ENCODE measurements at regions not wholly inside any gene's neighbourhood (a gene's known extent, or its start where the extent isn't known, plus 50 kb on each side); places are given as distances from the start of the nearest gene placed in this dataset.

DNA sequence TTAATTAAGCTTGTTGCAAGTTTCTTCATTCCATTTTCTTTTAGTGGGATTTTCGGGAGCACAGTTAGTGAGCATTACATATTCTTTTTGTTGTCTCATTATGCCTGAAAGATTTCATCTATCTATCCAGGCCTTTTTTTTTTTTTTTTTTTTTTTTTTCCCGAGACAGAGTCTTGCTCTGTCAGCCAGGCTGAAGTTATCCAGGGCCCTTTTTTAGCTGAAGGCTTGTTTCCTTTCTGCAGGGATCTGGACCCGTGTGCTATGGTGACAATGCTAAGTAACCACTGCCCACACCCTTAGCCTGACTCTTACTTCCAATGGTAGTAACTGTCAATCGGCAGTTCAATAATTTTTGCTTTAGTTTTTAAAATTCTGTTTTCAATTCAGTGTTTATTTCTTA, 190.8 kb upstream of the MTPN start:
- no peaks in the 10 kb centered on the region for H3K4me1 Mint-ChIP-seq
- H3K9me3 Mint-ChIP-seq: peaks cover 2% of the 10 kb centered on the region
- no peak overlapping the region for H3K27ac Mint-ChIP-seq
- no peak for DNase-seq
- ChIA-PET CTCF (no interaction called here), POLR2A (no interaction called here)
- no peak overlapping the region for H3K4me3 Mint-ChIP-seq
- H3K27me3 Mint-ChIP-seq: no peaks in the 10 kb centered on the region
- no peaks in the 10 kb centered on the region for H3K36me3 Mint-ChIP-seq (ENCODE audit: low read depth)

DNA sequence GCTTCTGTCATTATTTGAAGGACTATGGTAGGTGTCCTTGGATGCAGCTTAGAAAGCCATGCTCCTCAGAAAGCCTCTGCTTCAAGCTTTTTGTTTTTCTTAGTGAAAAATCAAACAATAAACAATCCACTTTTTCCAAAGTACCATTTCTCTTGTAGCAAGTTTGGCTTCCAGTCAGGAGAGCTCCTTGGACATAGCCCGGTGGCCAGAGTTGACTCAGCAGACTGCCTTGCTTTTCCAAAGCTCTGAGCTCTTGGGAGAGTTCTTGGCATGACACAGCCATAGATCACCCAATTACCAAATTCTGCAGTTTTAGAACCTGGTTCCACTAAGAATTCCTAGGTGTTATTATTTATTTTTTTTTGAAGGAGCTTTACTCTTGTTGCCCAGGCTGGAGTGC, 189.4 kb upstream of the MTPN start:
- ChIA-PET CTCF (no interaction called here), POLR2A (interaction anchor here (0.7 kb wide), 1 partner anchor 173 kb away, joined by 4 read pairs; no protein-coding TSS in a partner anchor)
- no peaks in the 10 kb centered on the region for H3K27me3 Mint-ChIP-seq
- H3K36me3 Mint-ChIP-seq (ENCODE audit: low read depth): no peaks in the 10 kb centered on the region
- H3K9me3 Mint-ChIP-seq: peaks cover 4% of the 10 kb centered on the region
- no peaks in the 10 kb centered on the region for H3K4me1 Mint-ChIP-seq
- H3K4me3 Mint-ChIP-seq: no peak overlapping the region
- DNase-seq: no peak
- H3K27ac Mint-ChIP-seq: no peak overlapping the region

DNA sequence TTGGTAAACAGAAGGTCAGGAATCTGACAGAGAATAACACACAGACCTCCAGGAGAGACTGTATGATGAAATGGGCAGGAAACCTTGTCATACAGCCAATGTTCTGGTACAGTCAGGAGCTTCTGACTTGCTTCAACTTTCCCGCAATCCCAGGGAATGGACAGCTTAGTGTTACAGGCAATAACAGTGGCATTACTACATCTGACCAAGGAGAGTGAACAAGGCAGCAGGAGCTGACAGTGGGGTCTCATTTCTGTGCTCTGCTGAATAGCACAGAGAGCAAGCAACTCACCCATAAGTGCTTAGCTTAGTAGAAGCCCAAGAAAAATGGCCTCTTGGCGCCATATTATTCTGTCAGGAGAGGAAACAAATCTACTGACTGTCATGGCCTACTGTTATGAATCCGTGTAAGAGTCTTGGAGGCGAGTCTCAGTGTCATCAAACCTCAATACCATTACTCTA, 186.2 kb upstream of the MTPN start:
- ChIA-PET CTCF (no interaction called here), POLR2A (no interaction called here)
- DNase-seq: no peak
- Mint-ChIP-seq H3K36me3 (ENCODE audit: low read depth) (no peaks in the 10 kb centered on the region), H3K27ac (no peak overlapping the region), H3K27me3 (no peaks in the 10 kb centered on the region), H3K9me3 (peaks cover 4% of the 10 kb centered on the region), H3K4me3 (no peak overlapping the region), H3K4me1 (no peaks in the 10 kb centered on the region)

DNA sequence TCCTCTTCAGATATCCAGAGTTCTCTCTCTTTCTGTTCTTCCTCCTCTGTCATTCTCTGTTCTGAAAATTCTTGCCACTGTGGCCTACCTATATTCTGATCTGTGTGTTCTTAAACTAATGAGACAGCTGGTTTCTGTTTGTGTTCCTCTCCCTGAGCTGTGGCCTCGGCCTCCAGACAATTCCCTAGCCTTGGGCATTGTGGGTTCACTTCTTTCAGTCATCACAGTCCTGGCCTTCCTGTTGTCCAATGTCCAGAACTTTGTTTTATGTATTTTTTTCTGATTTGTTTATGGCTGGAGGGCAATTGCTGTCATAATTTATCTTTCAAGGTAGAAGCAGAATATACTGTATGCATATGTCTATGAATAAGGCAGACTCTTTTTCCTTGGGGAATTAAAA, 173.2 kb upstream of the MTPN start:
- H3K4me3 Mint-ChIP-seq: no peak overlapping the region
- no peaks in the 10 kb centered on the region for H3K9me3 Mint-ChIP-seq
- H3K27me3 Mint-ChIP-seq: no peaks in the 10 kb centered on the region
- H3K36me3 Mint-ChIP-seq (ENCODE audit: low read depth): no peaks in the 10 kb centered on the region
- ChIA-PET CTCF (no interaction called here), POLR2A (no interaction called here)
- H3K27ac Mint-ChIP-seq: no peak overlapping the region
- no peak for DNase-seq
- H3K4me1 Mint-ChIP-seq: no peaks in the 10 kb centered on the region

DNA sequence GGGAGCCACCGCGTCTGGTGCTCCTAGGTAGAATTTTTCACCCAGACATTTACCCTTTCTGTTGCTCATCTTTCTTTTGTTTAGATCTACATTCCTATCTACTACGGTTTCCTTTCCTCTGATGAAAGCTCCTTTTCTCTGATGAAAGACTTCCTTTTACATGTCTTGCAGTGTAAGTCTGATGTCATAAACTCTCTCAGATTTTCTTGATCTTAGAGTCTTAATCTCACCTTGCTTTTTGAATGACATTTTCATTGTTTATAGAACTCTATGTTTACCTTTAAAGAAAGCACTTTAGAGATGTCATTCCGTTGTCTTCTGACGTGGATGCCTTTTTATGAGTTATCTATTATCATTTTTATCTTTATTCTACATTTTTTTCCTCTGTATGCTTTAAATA, 171.8 kb upstream of the MTPN start:
- no peaks in the 10 kb centered on the region for H3K27me3 Mint-ChIP-seq

DNA sequence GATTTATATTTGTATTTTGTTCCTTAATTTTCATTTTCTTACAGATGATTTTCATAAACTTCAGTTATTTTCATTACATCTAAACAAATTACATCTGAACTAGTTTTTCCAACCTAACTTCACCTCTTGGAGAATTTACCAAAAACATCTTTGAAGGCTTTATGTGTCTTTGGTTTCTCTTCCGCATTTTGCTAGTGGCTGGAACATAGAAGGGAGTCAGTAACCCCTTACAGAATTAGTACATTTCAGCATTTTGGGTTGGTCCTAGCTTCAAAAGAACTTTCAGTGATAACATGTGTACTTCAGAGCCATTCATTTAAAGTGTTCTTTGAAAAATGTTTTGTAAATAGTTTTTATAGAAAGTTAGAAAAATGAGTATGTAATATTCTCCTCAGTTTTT, 169.8 kb upstream of the MTPN start:
- Mint-ChIP-seq H3K27me3 (no peaks in the 10 kb centered on the region), H3K36me3 (ENCODE audit: low read depth) (no peaks in the 10 kb centered on the region), H3K27ac (no peak overlapping the region), H3K4me3 (no peak overlapping the region), H3K4me1 (no peaks in the 10 kb centered on the region), H3K9me3 (no peaks in the 10 kb centered on the region)
- DNase-seq: no peak
- POLR2A ChIA-PET: no interaction called here
- CTCF ChIA-PET: no interaction called here

More for the DNA sequence above, 171.8 kb upstream of the MTPN start:
- H3K27ac Mint-ChIP-seq: no peak overlapping the region
- H3K36me3 Mint-ChIP-seq (ENCODE audit: low read depth): no peaks in the 10 kb centered on the region
- no peak overlapping the region for H3K4me3 Mint-ChIP-seq
- no peaks in the 10 kb centered on the region for H3K4me1 Mint-ChIP-seq
- DNase-seq: no peak
- POLR2A ChIA-PET: no interaction called here
- CTCF ChIA-PET: no interaction called here
- no peaks in the 10 kb centered on the region for H3K9me3 Mint-ChIP-seq

DNA sequence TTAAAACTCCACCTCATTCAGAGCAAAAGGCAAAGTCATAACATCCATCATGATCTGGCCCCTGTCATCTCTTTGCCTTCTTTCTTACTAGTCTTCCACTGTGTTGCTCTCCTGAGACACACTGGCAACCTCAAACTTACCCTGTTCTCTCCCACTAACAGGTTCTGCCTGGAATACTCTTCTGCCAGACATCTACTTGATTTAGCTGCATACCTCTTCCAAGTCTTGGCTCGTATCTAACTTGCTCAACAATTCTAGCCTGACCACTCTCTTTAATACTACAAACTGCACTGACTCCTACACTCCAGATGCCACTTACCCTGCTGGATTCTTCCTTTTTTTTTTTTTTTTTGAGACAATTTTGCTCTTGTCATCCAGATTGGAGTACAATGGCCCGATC, 167.0 kb upstream of the MTPN start:
- no peaks in the 10 kb centered on the region for H3K36me3 Mint-ChIP-seq (ENCODE audit: low read depth)
- ChIA-PET POLR2A (no interaction called here), CTCF (no interaction called here)
- H3K4me3 Mint-ChIP-seq: no peak overlapping the region
- peaks cover 4% of the 10 kb centered on the region for H3K4me1 Mint-ChIP-seq
- DNase-seq: no peak
- no peaks in the 10 kb centered on the region for H3K9me3 Mint-ChIP-seq
- no peak overlapping the region for H3K27ac Mint-ChIP-seq
- H3K27me3 Mint-ChIP-seq: no peaks in the 10 kb centered on the region

DNA sequence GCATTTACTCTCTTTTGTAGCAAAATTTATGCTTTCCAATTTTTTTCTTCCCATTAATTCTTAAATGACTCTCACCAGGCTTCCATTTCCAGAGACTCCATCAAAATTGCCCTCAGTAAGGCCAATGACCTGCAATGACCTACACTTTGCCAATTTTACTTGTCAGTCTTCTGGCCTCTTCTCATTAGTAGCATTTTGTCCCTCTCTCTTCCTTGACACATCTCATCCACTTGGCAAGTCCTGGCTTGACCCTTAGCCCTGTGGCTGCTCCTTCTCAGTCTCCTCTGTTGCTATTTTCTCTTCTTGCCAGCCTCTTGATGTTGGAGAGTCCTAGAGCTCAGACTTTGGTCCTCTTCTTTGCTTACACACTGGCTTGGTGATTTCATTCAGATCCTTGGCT, 166.1 kb upstream of the MTPN start:
- peaks cover 4% of the 10 kb centered on the region for H3K4me1 Mint-ChIP-seq
- no peak overlapping the region for H3K4me3 Mint-ChIP-seq
- H3K27me3 Mint-ChIP-seq: no peaks in the 10 kb centered on the region
- CTCF ChIA-PET: no interaction called here
- DNase-seq: no peak
- no peak overlapping the region for H3K27ac Mint-ChIP-seq
- H3K9me3 Mint-ChIP-seq: no peaks in the 10 kb centered on the region
- POLR2A ChIA-PET: no interaction called here
- H3K36me3 Mint-ChIP-seq (ENCODE audit: low read depth): no peaks in the 10 kb centered on the region

DNA sequence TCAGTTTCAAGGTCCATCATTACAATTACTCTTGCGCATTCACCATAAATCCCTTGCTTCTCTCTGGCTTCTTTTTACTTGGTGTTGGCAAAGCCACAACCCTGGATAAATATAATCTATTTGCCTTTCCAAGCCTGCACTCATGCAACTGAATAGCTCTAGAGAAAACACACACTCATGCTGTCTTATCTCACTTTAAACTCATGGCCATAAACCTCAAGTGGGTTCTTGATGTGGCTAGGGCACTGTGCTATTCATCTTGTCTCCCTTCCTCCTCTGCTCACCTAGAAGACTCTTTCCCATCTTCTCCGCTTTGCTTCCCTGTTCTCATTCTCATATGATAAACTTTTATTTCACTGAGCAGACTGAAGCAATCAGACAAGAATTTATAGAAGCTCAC, 165.4 kb upstream of the MTPN start:
- POLR2A ChIA-PET: no interaction called here
- CTCF ChIA-PET: no interaction called here
- Mint-ChIP-seq H3K36me3 (ENCODE audit: low read depth) (no peaks in the 10 kb centered on the region), H3K4me1 (peaks cover 4% of the 10 kb centered on the region), H3K9me3 (no peaks in the 10 kb centered on the region), H3K4me3 (no peak overlapping the region), H3K27me3 (no peaks in the 10 kb centered on the region), H3K27ac (no peak overlapping the region)
- no peak for DNase-seq

DNA sequence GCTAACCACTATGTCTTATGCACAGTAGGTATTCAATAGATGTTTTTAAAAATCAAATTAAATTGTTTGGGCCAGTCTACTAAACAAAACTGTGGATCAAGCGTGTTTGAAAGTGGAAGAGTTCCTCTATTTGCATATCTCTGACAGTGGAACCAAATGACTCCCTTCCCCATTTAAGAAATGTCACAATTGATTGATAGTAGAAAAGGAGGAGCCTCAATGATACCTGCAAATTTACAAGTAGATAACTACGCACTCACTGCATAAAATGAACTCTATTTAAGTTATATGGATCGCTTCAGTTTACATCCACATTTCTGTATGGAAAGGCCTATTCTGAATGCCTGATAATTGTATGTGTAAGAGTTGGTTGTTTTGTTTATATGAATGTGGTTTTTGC, 163.3 kb upstream of the MTPN start:
- no peak overlapping the region for H3K27ac Mint-ChIP-seq
- DNase-seq: no peak
- ChIA-PET POLR2A (no interaction called here), CTCF (no interaction called here)
- H3K9me3 Mint-ChIP-seq: no peaks in the 10 kb centered on the region
- H3K4me3 Mint-ChIP-seq: no peak overlapping the region
- H3K36me3 Mint-ChIP-seq (ENCODE audit: low read depth): no peaks in the 10 kb centered on the region
- H3K4me1 Mint-ChIP-seq: peaks cover 4% of the 10 kb centered on the region
- no peaks in the 10 kb centered on the region for H3K27me3 Mint-ChIP-seq

DNA sequence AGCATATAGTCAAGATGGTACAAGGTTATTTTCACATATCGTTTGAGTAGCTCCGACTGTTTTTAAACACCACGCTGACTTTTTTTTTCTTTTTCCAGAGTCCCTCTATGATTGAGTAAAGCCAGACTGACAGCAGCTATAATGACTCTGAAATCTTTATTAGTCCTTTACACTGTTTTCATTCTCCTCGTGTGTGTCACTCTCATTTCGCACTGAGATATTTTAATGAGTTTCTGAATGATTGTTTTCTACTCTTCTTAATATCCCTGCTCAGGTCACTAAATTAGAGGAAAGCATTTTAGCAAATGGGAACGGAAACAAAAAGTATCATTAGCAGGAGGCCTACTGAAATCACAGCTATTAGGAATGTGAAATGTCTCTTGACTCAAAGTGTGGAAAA, 162.3 kb upstream of the MTPN start:
- H3K4me1 Mint-ChIP-seq: peaks cover 4% of the 10 kb centered on the region
- CTCF ChIA-PET: no interaction called here

DNA sequence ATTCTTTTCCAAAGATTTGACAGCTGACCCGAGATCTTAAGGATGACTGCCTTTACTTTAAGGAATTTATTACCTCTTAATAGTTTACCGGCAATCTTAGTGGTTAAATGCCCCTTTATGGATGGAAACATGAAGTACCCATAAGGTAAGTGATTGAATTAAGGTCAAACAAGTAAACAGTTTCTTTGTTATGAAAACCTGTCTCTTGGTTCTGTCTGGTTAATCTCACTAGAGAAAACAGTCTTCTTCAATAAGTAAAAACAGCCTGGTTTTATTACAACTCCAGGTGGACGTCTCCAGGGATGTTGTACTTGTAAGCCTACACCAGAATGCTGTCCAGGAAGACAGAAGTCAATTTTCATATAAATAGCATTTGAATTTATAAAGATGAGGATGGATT, 161.8 kb upstream of the MTPN start:
- CTCF ChIA-PET: no interaction called here
- POLR2A ChIA-PET: no interaction called here
- H3K27me3 Mint-ChIP-seq: no peaks in the 10 kb centered on the region
- no peaks in the 10 kb centered on the region for H3K9me3 Mint-ChIP-seq
- peaks cover 4% of the 10 kb centered on the region for H3K4me1 Mint-ChIP-seq
- H3K36me3 Mint-ChIP-seq (ENCODE audit: low read depth): no peaks in the 10 kb centered on the region
- no peak overlapping the region for H3K4me3 Mint-ChIP-seq
- DNase-seq: no peak
- H3K27ac Mint-ChIP-seq: no peak overlapping the region

More for the DNA sequence above, 162.3 kb upstream of the MTPN start:
- H3K4me3 Mint-ChIP-seq: no peak overlapping the region
- H3K27ac Mint-ChIP-seq: no peak overlapping the region
- POLR2A ChIA-PET: no interaction called here
- no peaks in the 10 kb centered on the region for H3K36me3 Mint-ChIP-seq (ENCODE audit: low read depth)
- H3K9me3 Mint-ChIP-seq: no peaks in the 10 kb centered on the region
- DNase-seq: no peak
- no peaks in the 10 kb centered on the region for H3K27me3 Mint-ChIP-seq

DNA sequence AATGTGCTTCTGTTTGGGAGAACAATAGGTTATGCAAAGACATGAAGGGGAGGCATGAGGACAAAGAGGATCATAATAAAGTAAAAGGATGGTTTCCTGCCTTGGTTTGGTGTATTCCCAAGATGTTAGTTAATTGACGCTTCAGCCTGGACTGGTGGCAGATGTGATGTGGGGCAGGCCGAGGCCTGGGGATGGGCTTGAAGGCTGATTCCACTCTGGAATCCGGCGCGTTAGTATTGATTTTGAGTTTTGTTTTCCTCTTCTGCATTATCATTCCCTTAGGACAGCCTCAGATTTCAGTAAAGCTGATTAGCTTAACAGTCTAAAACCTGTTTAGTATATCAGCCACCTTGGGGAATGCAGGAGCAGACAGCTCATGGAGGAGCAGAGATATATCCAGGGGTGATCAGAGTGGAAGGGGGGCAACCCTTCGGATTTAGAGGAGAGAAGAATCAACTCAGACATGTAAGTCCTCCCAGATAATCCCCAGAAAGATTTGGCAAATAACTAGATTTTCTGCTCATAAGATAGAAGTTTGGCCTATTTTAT, 159.8 kb upstream of the MTPN start:
- DNase-seq: no peak
- Mint-ChIP-seq H3K9me3 (no peaks in the 10 kb centered on the region), H3K36me3 (ENCODE audit: low read depth) (no peaks in the 10 kb centered on the region), H3K27me3 (no peaks in the 10 kb centered on the region), H3K27ac (no peak overlapping the region), H3K4me1 (peaks cover 4% of the 10 kb centered on the region), H3K4me3 (no peak overlapping the region)
- CTCF ChIA-PET: no interaction called here
- POLR2A ChIA-PET: no interaction called here

DNA sequence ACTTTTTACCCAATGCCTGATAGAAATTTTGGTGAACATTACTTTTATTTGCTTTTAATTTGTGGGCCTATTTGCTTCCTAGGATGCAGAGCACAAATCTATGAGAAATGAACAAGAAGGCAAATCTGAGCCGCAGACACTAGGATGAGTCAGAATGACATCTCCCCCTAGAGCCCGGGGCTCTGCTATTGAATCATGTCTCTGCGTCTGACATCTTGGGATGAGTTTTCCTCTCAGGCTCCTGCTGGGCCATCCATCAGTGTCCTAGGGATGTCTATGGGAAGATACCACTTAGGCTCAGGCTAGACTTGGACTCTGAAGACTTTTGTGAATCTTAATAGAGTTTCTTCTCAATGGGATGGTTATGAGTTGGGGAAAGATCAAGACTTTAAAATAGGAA, 157.3 kb upstream of the MTPN start:
- no peak for DNase-seq
- no peaks in the 10 kb centered on the region for H3K9me3 Mint-ChIP-seq
- no peaks in the 10 kb centered on the region for H3K36me3 Mint-ChIP-seq (ENCODE audit: low read depth)
- H3K27me3 Mint-ChIP-seq: no peaks in the 10 kb centered on the region
- no peak overlapping the region for H3K27ac Mint-ChIP-seq
- POLR2A ChIA-PET: no interaction called here
- H3K4me1 Mint-ChIP-seq: peaks cover 12% of the 10 kb centered on the region
- CTCF ChIA-PET: no interaction called here
- no peak overlapping the region for H3K4me3 Mint-ChIP-seq

DNA sequence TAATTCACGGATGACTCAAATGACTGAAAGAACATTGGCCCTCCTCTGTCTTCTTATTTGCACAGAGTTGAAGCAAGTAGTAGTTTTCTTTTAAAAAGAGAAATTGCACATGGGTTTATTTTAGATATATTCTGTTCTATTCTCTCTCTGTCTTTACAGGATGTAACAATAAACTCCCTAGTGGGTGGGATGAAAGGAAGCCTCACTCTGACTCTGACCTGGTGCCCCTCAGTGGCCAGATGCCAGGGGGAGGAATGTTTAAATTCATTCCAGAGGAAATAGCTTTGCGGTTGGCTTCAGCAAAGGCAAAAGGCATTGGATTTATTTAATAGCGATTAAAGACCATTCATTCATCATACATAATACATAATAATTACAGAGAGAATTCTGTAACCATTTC, 156.4 kb upstream of the MTPN start:
- Mint-ChIP-seq H3K27me3 (no peaks in the 10 kb centered on the region), H3K27ac (no peak overlapping the region), H3K36me3 (ENCODE audit: low read depth) (no peaks in the 10 kb centered on the region), H3K9me3 (no peaks in the 10 kb centered on the region), H3K4me1 (peaks cover 11% of the 10 kb centered on the region), H3K4me3 (no peak overlapping the region)
- POLR2A ChIA-PET: no interaction called here
- no peak for DNase-seq
- CTCF ChIA-PET: no interaction called here

Measured in activated CD4-positive, alpha-beta memory T cell treated with anti-CD3 and anti-CD28 coated beads, Interleukin-2, amount 10 ng/mL, durations not matched to agents 7 days and 5 days (primary cell).